ENCODE measurements at regions not wholly inside any gene's neighbourhood (a gene's known extent, or its start where the extent isn't known, plus 50 kb on each side); places are given as distances from the start of the nearest gene placed in this dataset.

DNA sequence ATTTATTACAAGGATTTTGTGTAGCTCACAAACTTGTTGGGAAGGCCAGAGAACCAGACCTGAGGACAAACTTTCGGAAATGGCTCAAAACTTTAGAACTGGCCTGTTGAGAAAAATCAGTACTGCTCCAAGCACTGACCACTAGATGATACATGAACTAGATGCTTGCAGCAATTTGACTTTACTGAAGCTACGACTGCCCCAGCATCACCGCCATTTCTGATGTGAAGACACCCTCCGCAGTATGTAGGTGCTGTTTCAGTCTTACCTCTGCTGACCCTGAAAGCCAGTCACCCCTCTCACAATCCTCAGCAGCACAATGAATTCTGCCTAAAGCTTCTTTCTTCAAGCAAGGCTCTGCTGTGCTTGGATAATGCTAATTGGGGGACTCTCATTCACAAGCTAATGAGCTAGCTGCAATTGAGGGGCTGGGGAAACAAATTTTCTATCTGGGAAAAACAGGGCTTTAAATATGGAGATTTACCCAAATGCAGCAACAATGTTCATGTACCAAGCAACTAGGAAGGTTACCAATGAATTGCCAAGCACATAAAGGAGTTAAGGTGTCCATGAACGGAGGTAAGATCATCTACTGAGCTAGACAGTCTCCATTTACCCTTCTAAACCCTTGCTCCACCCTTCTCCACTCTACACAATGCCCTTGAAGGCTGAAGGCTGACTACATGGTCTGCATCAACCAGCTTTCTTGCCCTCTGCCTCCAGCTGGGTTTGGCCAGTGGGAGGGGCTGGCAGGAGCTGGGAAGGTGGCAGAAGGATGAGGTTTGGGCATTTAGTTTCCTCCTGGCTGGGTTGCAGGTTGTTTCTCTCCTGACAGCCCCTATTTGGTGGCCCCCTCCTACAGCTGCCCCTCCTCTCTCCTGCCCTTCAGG, 53.2 kb upstream of the FSTL1 start:
- Mint-ChIP-seq H3K4me3 (no peak overlapping the region), H3K9me3 (peaks cover 5% of the 10 kb centered on the region), H3K4me1 (ENCODE audit: low read depth) (peaks cover 44% of the 10 kb centered on the region), H3K27me3 (ENCODE audit: insufficient read depth) (no peaks in the 10 kb centered on the region; the same call in 1 of the 2 replicates), H3K27ac (no peak overlapping the region), H3K36me3 (ENCODE audit: low read depth) (peaks cover 4% of the 10 kb centered on the region)
- TF ChIP-seq, protein P1, sequence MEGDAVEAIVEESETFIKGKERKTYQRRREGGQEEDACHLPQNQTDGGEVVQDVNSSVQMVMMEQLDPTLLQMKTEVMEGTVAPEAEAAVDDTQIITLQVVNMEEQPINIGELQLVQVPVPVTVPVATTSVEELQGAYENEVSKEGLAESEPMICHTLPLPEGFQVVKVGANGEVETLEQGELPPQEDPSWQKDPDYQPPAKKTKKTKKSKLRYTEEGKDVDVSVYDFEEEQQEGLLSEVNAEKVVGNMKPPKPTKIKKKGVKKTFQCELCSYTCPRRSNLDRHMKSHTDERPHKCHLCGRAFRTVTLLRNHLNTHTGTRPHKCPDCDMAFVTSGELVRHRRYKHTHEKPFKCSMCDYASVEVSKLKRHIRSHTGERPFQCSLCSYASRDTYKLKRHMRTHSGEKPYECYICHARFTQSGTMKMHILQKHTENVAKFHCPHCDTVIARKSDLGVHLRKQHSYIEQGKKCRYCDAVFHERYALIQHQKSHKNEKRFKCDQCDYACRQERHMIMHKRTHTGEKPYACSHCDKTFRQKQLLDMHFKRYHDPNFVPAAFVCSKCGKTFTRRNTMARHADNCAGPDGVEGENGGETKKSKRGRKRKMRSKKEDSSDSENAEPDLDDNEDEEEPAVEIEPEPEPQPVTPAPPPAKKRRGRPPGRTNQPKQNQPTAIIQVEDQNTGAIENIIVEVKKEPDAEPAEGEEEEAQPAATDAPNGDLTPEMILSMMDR (IDR thresholded peaks at IDR 0.05): no peak
- DNase-seq: no peak

DNA sequence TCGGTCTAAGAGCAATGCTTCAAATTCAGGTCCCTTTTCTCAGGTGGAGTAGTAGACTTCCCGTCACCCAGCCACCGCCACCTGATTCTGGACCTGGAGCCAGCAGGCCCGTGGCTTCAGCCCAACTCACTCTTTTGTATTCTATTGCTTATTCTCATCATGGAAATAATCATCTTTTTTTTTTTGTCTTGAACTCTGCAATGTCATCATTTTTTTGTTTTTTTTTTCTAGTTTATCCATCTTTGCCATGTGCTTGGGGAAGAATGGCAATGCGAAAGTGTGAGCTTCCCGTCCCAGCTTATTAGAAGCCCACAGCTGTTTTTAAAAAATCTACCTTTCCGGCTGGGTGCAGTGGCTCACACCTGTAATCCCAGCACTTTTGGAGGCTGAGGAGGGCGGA, 51.3 kb upstream of the FSTL1 start:
- Mint-ChIP-seq H3K4me3 (no peak overlapping the region), H3K36me3 (ENCODE audit: low read depth) (no peaks in the 10 kb centered on the region)
- TF ChIP-seq, protein P1 (IDR thresholded peaks at IDR 0.05): no peak

More for the DNA sequence above, 51.3 kb upstream of the FSTL1 start:
- Mint-ChIP-seq H3K9me3 (no peaks in the 10 kb centered on the region), H3K4me1 (ENCODE audit: low read depth) (peaks cover 54% of the 10 kb centered on the region), H3K27ac (no peak overlapping the region), H3K27me3 (ENCODE audit: insufficient read depth) (no peaks in the 10 kb centered on the region; the same call in 1 of the 2 replicates)
- no peak for DNase-seq

All from HFFc6 (cell line).